Uterus (tissue), 3 donors: ENCODE measurements at regions not wholly inside any gene's neighbourhood (a gene's known extent, or its start where the extent isn't known, plus 50 kb on each side); places are given as distances from the start of the nearest gene placed in this dataset.

ENCODE experiments used
- DNase-seq, 2 donors: peaks; one replicate each; pipeline ENCODE4 v3.0.0-alpha.2; 2019 to 2020
- H3K27ac ChIP-seq, 2 donors: fragments of 200-600 bp; sonication (generic); 1 replicate in 1 of 2; 2 replicates in 1 of 2; pipeline ENCODE4 v1.5.1; 2016 to 2018
- H3K27me3 ChIP-seq, 2 donors: fragments of 200-600 bp; sonication (generic); one replicate each; pipeline ENCODE4 v1.5.1; 2018 to 2019; ENCODE audit warnings: control low read depth in 1 of 2
- H3K36me3 ChIP-seq, 2 donors: fragments of 200-600 bp; sonication (generic); one replicate each; pipeline ENCODE4 v1.5.1; 2019; ENCODE audit warnings: control low read depth in 1 of 2
- H3K4me1 ChIP-seq, 2 donors: fragments of 200-600 bp; sonication (generic); one replicate each; pipeline ENCODE4 v1.5.1; 2018 to 2019; ENCODE audit warnings: control low read depth in 1 of 2
- H3K4me3 ChIP-seq, 2 donors: fragments of 200-600 bp; sonication (generic); 1 replicate in 1 of 2; 2 replicates in 1 of 2; pipeline ENCODE4 v1.5.1; 2018 to 2019; ENCODE audit warnings: mild to moderate bottlenecking in 1 of 2
- H3K9me3 ChIP-seq, 2 donors: fragments of 200-600 bp; sonication (generic); one replicate each; pipeline ENCODE4 v1.5.1; 2019; ENCODE audit warnings: control low read depth in 1 of 2
- CTCF ChIP-seq, 4 experiments: fragments of 200-600 bp in 2 of 4; fragments of 450-650 bp in 2 of 4; sonication (generic) in 2 of 4; IDR thresholded peaks; one replicate each; pipeline ENCODE4 v1.5.1; 2016 to 2019; ENCODE audit warnings: antibody characterized with exemption in 4 of 4, mild to moderate bottlenecking in 2 of 4, moderate library complexity in 1 of 4
- POLR2A ChIP-seq, 2 donors: fragments of 450-650 bp; IDR thresholded peaks; one replicate each; pipeline ENCODE4 v1.6.1; 2016; ENCODE audit warnings: antibody characterized with exemption in 2 of 2, mild to moderate bottlenecking in 1 of 2, moderate library complexity in 1 of 2
- intact Hi-C: fragments of 100-400 bp; cut with DNase I; formaldehyde crosslinking; loops from one replicate; pipeline ENCODE4 v1.15.1; 2023; ENCODE audit warnings: low total_unique reads
- donor health status: DM: yes; HTN: yes; CAD: no.

- Histone ChIP-seq H3K27me3 (no peaks in the 10 kb centered on the region), H3K9me3 (no peaks in the 10 kb centered on the region), H3K4me3 (no peak overlapping the region), H3K27ac (no peak overlapping the region), H3K4me1 (no peaks in the 10 kb centered on the region), H3K36me3 (no peaks in the 10 kb centered on the region)
- TF ChIP-seq CTCF (IDR thresholded peaks at IDR 0.05) = no peak
- no peak for TF ChIP-seq POLR2A (IDR thresholded peaks at IDR 0.05)
- intact Hi-C loops = no loop called here
- no peak for DNase-seq
Observed at GRCh38 chr11:80495116-80495515, 1054.3 kb upstream of the TENM4 start.

GRCh38 chr11:80487952-80488351 lies 1047.1 kb upstream of the TENM4 start:
- Histone ChIP-seq H3K36me3 (no peaks in the 10 kb centered on the region), H3K4me1 (no peaks in the 10 kb centered on the region), H3K27ac (no peak overlapping the region), H3K9me3 (no peaks in the 10 kb centered on the region), H3K4me3 (no peak overlapping the region), H3K27me3 (no peaks in the 10 kb centered on the region)
- TF ChIP-seq POLR2A (IDR thresholded peaks at IDR 0.05) = no peak
- no peak for TF ChIP-seq CTCF (IDR thresholded peaks at IDR 0.05)
- no peak for DNase-seq
- intact Hi-C loops = no loop called here

GRCh38 chr11:80486678-80487077 lies 1045.8 kb upstream of the TENM4 start:
- H3K27me3 ChIP-seq = no peaks in the 10 kb centered on the region
- no peak for TF ChIP-seq CTCF (IDR thresholded peaks at IDR 0.05)
- no peak for TF ChIP-seq POLR2A (IDR thresholded peaks at IDR 0.05)
- intact Hi-C loops = no loop called here

GRCh38 chr11:80477178-80477577 lies 1036.3 kb upstream of the TENM4 start:
- Histone ChIP-seq H3K27me3 (no peaks in the 10 kb centered on the region), H3K36me3 (no peaks in the 10 kb centered on the region), H3K27ac (no peak overlapping the region), H3K9me3 (no peaks in the 10 kb centered on the region), H3K4me3 (no peak overlapping the region), H3K4me1 (no peaks in the 10 kb centered on the region)
- TF ChIP-seq CTCF (IDR thresholded peaks at IDR 0.05) (no peak), POLR2A (IDR thresholded peaks at IDR 0.05) (no peak)
- no peak for DNase-seq
- intact Hi-C loops = no loop called here

More at GRCh38 chr11:80486678-80487077, 1045.8 kb upstream of the TENM4 start:
- no peaks in the 10 kb centered on the region for H3K4me1 ChIP-seq
- DNase-seq = no peak
- no peaks in the 10 kb centered on the region for H3K36me3 ChIP-seq
- no peaks in the 10 kb centered on the region for H3K9me3 ChIP-seq
- H3K4me3 ChIP-seq = no peak overlapping the region
- no peak overlapping the region for H3K27ac ChIP-seq

- Histone ChIP-seq H3K36me3 (no peaks in the 10 kb centered on the region), H3K4me3 (no peak overlapping the region), H3K4me1 (no peaks in the 10 kb centered on the region), H3K27ac (no peak overlapping the region), H3K27me3 (no peaks in the 10 kb centered on the region), H3K9me3 (no peaks in the 10 kb centered on the region)
- TF ChIP-seq CTCF (IDR thresholded peaks at IDR 0.05) = no peak
- TF ChIP-seq POLR2A (IDR thresholded peaks at IDR 0.05) = no peak
- intact Hi-C loops = no loop called here
- no peak for DNase-seq
Observed at GRCh38 chr11:80473562-80473961, 1032.7 kb upstream of the TENM4 start.
